GM21423 (cell line): ENCODE measurements at regions not wholly inside any gene's neighbourhood (a gene's known extent, or its start where the extent isn't known, plus 50 kb on each side); places are given as distances from the start of the nearest gene placed in this dataset.

Source experiments
- ATAC-seq: cut with Tn5 transposase; IDR thresholded peaks from one replicate; pipeline ENCODE4 v1.9.1; 2021; ENCODE audit warnings: mild to moderate bottlenecking, moderate library complexity; ENCODE audit not compliant: unreplicated experiment

- no peak for ATAC-seq
Measured at GRCh38 chr4:20625426-20625825, 74.8 kb upstream of the PACRGL start.

GRCh38 chr4:20626326-20627005, 73.8 kb upstream of the PACRGL start:
- no peak for ATAC-seq

DNA sequence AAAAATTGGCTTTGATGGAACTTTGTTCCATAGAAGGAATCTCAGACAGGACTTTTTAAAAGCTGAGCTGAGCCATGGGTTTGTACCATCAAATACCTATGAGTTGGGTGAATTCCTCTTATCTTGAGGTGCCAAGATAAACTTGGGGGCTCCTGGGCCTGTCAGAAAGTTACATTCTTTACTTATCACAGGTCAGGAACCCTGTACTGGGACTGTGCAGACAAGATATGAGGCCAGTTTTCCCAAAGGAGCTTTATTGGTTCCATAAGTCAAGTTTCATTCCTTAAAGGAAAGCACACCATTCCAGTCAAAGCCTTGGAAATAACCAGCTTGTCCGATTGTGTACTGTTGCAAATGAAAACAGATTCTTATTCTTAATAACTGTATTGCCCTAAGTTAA, 72.4 kb upstream of the PACRGL start:
- no peak for ATAC-seq

DNA sequence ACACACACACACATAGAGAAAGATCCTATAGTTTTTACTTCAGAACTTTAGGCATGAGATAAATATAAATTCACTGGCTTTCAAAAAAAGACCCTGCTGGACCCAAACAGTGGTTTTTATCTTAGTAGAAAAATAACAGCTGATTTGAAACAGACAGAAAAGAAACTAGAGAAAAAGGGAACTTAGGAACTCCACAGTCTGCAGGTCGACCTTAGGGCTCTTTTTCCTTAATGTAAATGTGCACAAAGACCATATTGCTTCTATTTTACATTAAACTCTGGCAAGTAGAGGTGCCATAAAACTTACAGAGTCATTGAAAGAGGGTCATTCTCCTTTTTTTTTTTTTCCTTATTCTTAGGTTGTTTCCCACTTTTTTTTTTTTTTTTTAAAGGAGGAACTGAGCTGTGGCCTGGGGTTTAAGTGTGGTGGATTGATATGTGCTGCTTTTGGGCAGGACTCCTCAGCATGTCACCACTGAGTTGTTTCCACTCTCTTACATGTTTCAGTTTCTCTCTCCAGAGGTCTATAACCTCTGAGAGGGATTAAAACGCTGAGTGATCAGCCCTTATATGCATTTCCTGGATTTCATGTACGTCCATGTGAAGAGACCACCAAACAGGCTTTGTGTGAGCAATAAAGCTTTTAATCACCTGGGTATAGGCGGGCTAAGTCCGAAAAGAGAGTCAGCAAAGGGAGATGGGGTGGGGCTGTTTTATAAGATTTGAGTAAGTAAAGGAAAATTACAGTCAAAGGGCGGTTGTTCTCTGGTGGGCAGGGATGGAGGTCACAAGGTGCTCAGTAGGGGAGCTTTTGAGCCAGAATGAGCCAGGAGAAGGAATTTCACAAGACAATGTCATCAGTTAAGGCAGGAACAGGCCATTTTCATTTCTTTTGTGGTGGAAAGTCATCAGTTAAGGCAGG, 70.8 kb upstream of the PACRGL start:
- ATAC-seq: no peak

DNA sequence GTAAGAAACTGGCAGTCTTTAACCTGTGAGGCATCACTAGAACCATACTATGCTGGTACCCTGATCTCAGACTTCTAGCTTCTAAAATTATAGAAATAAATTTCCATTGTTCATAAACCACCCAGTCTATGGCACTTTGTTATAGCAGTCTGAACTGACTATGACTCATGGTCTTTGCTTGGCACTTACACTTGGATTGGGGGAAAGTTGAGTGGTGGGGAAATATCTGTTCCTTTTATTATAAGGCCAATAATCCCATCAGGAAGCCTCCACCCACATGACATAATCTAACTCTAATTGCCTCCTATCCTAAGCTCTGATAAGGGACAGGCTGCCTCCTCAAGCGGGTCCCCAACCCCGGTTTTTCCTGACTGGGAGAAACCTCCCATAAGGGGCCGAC, 61.4 kb upstream of the PACRGL start:
- no peak for ATAC-seq

GRCh38 chr4:20639346-20639745, 60.9 kb upstream of the PACRGL start:
- no peak for ATAC-seq

DNA sequence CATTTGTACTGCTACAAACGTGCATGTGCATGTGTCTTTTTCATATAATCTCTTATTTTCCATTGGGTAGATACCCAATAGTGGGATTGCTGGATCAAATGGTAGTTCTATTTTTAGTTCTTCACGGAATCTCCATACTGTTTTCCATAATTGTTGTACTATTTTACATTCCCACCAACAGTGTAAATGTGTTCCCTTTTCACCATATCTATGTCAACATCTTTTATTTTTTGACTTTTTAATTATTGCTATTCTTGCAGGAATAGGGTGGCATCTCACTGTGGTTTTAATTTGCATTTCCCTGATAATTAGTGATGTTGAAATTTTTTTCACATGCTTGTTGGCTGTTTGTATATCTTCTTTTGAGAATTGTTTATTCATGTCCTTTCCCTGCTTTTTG, 59.3 kb upstream of the PACRGL start:
- no peak for ATAC-seq

DNA sequence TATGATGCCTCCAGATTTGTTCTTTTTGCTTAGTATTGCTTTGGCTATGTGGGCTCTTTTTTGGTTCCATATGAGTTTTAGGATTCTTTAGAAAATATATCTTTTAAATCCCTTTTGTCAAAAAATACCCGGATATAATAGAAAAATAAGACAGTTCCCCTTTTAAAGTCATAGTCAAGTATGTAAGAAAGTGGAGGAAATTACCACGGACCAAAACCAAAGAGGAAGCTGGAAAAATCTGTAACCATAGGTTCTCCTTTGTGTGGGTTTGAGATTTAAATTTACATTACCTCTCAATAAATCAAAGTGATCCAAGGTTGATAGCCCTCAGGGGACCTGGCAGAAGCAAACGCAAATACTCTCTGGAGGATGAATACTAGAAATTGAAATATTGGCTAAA, 58.3 kb upstream of the PACRGL start:
- ATAC-seq: no peak

- ATAC-seq: no peak
Measured at GRCh38 chr4:20643631-20644030, 56.6 kb upstream of the PACRGL start.

- no peak for ATAC-seq
Measured at GRCh38 chr4:20645236-20645635, 55.0 kb upstream of the PACRGL start.

DNA sequence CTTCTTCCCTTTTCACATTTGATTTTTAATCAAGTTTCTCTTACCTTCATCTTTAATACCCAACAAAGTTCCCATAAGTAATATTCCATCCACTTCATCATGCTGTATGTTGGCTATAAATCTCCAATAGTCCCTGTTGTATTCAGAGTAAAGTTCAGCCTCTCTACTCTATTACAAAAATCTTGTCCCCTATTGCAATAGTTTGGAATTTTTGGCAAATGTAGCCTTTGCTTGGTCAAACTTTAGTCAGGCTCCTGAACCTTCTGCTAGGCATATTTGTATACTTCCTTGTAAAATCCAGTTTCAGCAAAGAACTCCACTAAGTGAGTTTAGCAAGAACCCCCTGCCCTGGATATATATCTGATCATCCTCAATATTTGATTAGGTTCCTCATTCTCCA, 54.0 kb upstream of the PACRGL start:
- ATAC-seq: no peak
